ENCODE measurements at regions not wholly inside any gene's neighbourhood (a gene's known extent, or its start where the extent isn't known, plus 50 kb on each side); places are given as distances from the start of the nearest gene placed in this dataset.

GRCh38 chr2:17190527-17190926 is 327.7 kb downstream of the RAD51AP2 start:
- Histone ChIP-seq H3K4me3 (no peak overlapping the region), H3K9me3 (ENCODE audit: low read depth) (no peaks in the 10 kb centered on the region), H3K4me1 (ENCODE audit: low read depth) (no peaks in the 10 kb centered on the region), H3K27me3 (no peaks in the 10 kb centered on the region), H3K27ac (no peak overlapping the region), H3K36me3 (no peaks in the 10 kb centered on the region)
- TF ChIP-seq CTCF (IDR thresholded peaks at IDR 0.05; ENCODE audit: low read depth, low read length), result no peak
- DNase-seq (ENCODE audit: low read depth in 1 of 2, low spot score in 1 of 2), result no peak

GRCh38 chr2:17188721-17189120 is 329.5 kb downstream of the RAD51AP2 start:
- H3K4me1 ChIP-seq (ENCODE audit: low read depth), result no peaks in the 10 kb centered on the region
- no peak overlapping the region for H3K27ac ChIP-seq
- no peak for TF ChIP-seq CTCF (IDR thresholded peaks at IDR 0.05; ENCODE audit: low read depth, low read length)
- no peaks in the 10 kb centered on the region for H3K9me3 ChIP-seq (ENCODE audit: low read depth)
- no peak overlapping the region for H3K4me3 ChIP-seq
- no peaks in the 10 kb centered on the region for H3K27me3 ChIP-seq
- no peaks in the 10 kb centered on the region for H3K36me3 ChIP-seq
- DNase-seq (ENCODE audit: low read depth in 1 of 2, low spot score in 1 of 2), result no peak

- no peak for TF ChIP-seq CTCF (IDR thresholded peaks at IDR 0.05; ENCODE audit: low read depth, low read length)
- no peak for DNase-seq (ENCODE audit: low read depth in 1 of 2, low spot score in 1 of 2)
Measured at GRCh38 chr2:17184512-17184911, 333.7 kb downstream of the RAD51AP2 start.

GRCh38 chr2:17182399-17182798 is 335.8 kb downstream of the RAD51AP2 start:
- Histone ChIP-seq H3K27me3 (no peaks in the 10 kb centered on the region), H3K27ac (no peak overlapping the region), H3K36me3 (no peaks in the 10 kb centered on the region), H3K9me3 (ENCODE audit: low read depth) (no peaks in the 10 kb centered on the region), H3K4me3 (no peak overlapping the region), H3K4me1 (ENCODE audit: low read depth) (no peaks in the 10 kb centered on the region)
- no peak for DNase-seq (ENCODE audit: low read depth in 1 of 2, low spot score in 1 of 2)
- TF ChIP-seq CTCF (IDR thresholded peaks at IDR 0.05; ENCODE audit: low read depth, low read length), result no peak

More at GRCh38 chr2:17184512-17184911, 333.7 kb downstream of the RAD51AP2 start:
- Histone ChIP-seq H3K4me1 (ENCODE audit: low read depth) (no peaks in the 10 kb centered on the region), H3K27me3 (no peaks in the 10 kb centered on the region), H3K27ac (no peak overlapping the region), H3K36me3 (no peaks in the 10 kb centered on the region), H3K4me3 (no peak overlapping the region), H3K9me3 (ENCODE audit: low read depth) (no peaks in the 10 kb centered on the region)

- Histone ChIP-seq H3K27ac (no peak overlapping the region), H3K36me3 (no peaks in the 10 kb centered on the region), H3K9me3 (ENCODE audit: low read depth) (no peaks in the 10 kb centered on the region), H3K4me1 (ENCODE audit: low read depth) (no peaks in the 10 kb centered on the region), H3K27me3 (no peaks in the 10 kb centered on the region), H3K4me3 (no peak overlapping the region)
- TF ChIP-seq CTCF (IDR thresholded peaks at IDR 0.05; ENCODE audit: low read depth, low read length), result no peak
- DNase-seq (ENCODE audit: low read depth in 1 of 2, low spot score in 1 of 2), result no peak
Measured at GRCh38 chr2:17181051-17181752, 337.0 kb downstream of the RAD51AP2 start.

Measured in cardiac muscle cell (in vitro differentiated cells and primary cell).